ENCODE measurements at regions not wholly inside any gene's neighbourhood (a gene's known extent, or its start where the extent isn't known, plus 50 kb on each side); places are given as distances from the start of the nearest gene placed in this dataset.

DNA sequence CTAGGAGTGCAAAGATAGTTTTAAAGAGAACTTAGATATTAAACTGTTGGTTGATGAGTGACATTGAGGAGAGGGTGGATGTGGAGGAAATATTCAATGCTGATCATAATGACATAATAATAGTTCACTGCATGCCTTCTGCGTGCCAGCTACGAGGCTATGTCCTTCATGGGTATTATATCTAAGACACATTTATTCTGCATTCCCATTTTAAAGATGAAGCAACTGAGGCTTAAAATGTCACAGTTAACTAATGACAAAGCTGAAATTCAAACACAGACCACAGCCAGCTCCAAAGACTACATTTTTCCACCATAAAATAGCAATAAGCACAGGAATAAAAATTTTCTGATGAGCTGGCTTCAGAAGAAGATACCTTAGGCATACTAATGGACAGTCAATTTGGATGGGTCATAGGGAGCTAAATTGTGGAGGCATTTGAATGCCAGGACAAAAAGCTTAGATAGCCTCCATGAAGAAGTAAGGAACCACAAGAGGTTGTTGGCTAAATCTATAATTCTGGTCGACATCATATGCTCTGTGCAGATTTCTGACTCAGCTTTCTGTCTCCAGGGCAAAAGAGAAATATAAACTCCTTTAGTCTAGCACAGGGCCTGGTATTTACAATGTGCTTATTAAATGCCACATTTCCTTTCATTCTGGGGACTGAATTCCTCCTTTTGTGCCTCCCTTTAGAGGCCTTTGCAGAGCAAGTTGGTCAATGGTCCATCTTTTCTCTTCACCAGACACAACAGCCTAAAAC lies 71.2 kb upstream of the NRIP1 start:
- Histone ChIP-seq H3K4me1 (ENCODE audit: control extremely low read depth in 1 of 4, control insufficient read depth in 4 of 4, insufficient read depth in 4 of 4, low read length in 3 of 4) (peaks cover 44 to 97% (median 62%) of the 10 kb centered on the region in 4 experiments), H3K9me3 (ENCODE audit: control extremely low read depth in 1 of 5, control insufficient read depth in 4 of 5, insufficient read depth in 2 of 5, low read depth in 1 of 5, low read length in 4 of 5) (peaks cover 0 to 16% (median 0%) of the 10 kb centered on the region in 5 experiments), H3K27ac (ENCODE audit: insufficient read depth in 1 of 2, low read depth in 1 of 2, low read length in 2 of 2, poor library complexity in 1 of 2, severe bottlenecking in 2 of 2) (peak overlapping the region in 1 of 2 experiments; percentile 84), H3K36me3 (ENCODE audit: control insufficient read depth in 4 of 4, insufficient read depth in 4 of 4, low read length in 3 of 4) (no peaks in the 10 kb centered on the region), H3K4me3 (ENCODE audit: control insufficient read depth in 1 of 7, extremely low read depth in 1 of 7, insufficient read depth in 4 of 7, low read depth in 2 of 7, low read length in 6 of 7) (no peak overlapping the region), H3K27me3 (replicated peaks in 2 of 5; ENCODE audit: control insufficient read depth in 4 of 5, insufficient read depth in 5 of 5, low read length in 4 of 5) (no peaks in the 10 kb centered on the region)
- peak in 2 of 3 donors; percentile 72 to 77 for DNase-seq
- CTCF ChIA-PET: interaction anchor here (1.5 to 2.0 kb wide), 5 partner anchors 9 to 60 kb away, joined by 4 to 8 read pairs (median 5); no protein-coding TSS in a partner anchor
- POLR2A ChIA-PET: interaction anchor here (2.8 kb wide), 1 partner anchor 71 kb away, joined by 13 read pairs; the partner anchor contains the start of gene NRIP1
- 60% methylated on average over 2 of the region's 3 CpGs for WGBS (ENCODE audit: insufficient coverage)

DNA sequence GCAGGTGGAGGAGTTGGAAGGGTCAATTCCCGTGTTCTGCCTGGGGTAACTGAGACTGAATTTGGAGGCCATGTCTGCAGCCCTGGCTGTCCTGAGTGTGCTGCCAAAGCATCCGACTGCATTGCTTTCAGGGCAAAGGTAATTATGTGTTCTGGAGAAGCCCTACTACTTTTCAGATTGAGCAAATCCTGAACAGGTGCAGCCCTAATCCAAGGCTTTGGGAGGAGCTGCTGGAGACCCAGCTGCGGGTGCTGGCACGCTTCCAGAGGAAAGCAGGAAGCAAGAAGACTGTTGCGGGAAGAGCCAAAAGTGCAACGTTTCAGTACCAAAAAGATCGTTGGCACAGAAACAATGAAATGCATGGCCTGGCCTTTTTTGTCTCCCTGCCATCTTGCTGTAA lies 73.7 kb upstream of the NRIP1 start:
- Histone ChIP-seq H3K27ac (ENCODE audit: insufficient read depth in 1 of 2, low read depth in 1 of 2, low read length in 2 of 2, poor library complexity in 1 of 2, severe bottlenecking in 2 of 2) (peak overlapping the region in 1 of 2 experiments; percentile 23), H3K4me3 (ENCODE audit: control insufficient read depth in 1 of 7, extremely low read depth in 1 of 7, insufficient read depth in 4 of 7, low read depth in 2 of 7, low read length in 6 of 7) (peak overlapping the region in 3 of 7 experiments; percentile 19 to 34 (median 26)), H3K9me3 (ENCODE audit: control extremely low read depth in 1 of 5, control insufficient read depth in 4 of 5, insufficient read depth in 2 of 5, low read depth in 1 of 5, low read length in 4 of 5) (peaks cover 0 to 1% (median 0%) of the 10 kb centered on the region in 5 experiments), H3K36me3 (ENCODE audit: control insufficient read depth in 4 of 4, insufficient read depth in 4 of 4, low read length in 3 of 4) (no peaks in the 10 kb centered on the region), H3K4me1 (ENCODE audit: control extremely low read depth in 1 of 4, control insufficient read depth in 4 of 4, insufficient read depth in 4 of 4, low read length in 3 of 4) (peaks cover 31 to 83% (median 59%) of the 10 kb centered on the region in 4 experiments), H3K27me3 (replicated peaks in 2 of 5; ENCODE audit: control insufficient read depth in 4 of 5, insufficient read depth in 5 of 5, low read length in 4 of 5) (no peaks in the 10 kb centered on the region)
- DNase-seq: peak; percentile 52 to 67 (median 65)
- WGBS (ENCODE audit: insufficient coverage): 9% methylated on average over 7 of the region's 7 CpGs
- CTCF ChIA-PET: interaction anchor here (1.4 kb wide), 1 partner anchor 73 kb away, joined by 4 read pairs; the partner anchor contains the start of gene NRIP1
- POLR2A ChIA-PET: no interaction called here

DNA sequence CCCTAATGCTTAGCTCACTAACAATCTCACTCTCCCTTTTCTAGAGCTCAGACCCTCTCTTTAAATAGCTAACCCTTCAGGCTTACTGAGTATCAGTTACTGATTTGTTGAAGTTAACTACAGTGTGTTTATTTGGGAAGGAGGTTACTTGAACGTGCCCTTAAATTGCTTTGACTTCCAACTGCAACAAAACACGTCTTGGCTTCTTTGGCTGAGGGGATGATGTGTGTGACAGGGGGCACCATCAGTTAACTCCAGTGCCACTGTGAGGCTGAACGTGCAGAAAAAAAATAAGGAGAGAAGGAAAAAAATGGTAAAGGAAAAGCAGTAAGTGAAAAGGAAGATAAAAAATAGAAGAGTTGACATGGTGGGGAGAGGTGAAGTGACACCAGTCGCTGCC lies 75.1 kb upstream of the NRIP1 start:
- 5% methylated on average over 2 of the region's 4 CpGs for WGBS (ENCODE audit: insufficient coverage)
- Histone ChIP-seq H3K27me3 (replicated peaks in 2 of 5; ENCODE audit: control insufficient read depth in 4 of 5, insufficient read depth in 5 of 5, low read length in 4 of 5) (no peaks in the 10 kb centered on the region), H3K9me3 (ENCODE audit: control extremely low read depth in 1 of 5, control insufficient read depth in 4 of 5, insufficient read depth in 2 of 5, low read depth in 1 of 5, low read length in 4 of 5) (no peaks in the 10 kb centered on the region), H3K4me3 (ENCODE audit: control insufficient read depth in 1 of 7, extremely low read depth in 1 of 7, insufficient read depth in 4 of 7, low read depth in 2 of 7, low read length in 6 of 7) (peak overlapping the region in 1 of 7 experiments; percentile 17), H3K27ac (ENCODE audit: insufficient read depth in 1 of 2, low read depth in 1 of 2, low read length in 2 of 2, poor library complexity in 1 of 2, severe bottlenecking in 2 of 2) (peak overlapping the region in 1 of 2 experiments; percentile 5), H3K36me3 (ENCODE audit: control insufficient read depth in 4 of 4, insufficient read depth in 4 of 4, low read length in 3 of 4) (no peaks in the 10 kb centered on the region), H3K4me1 (ENCODE audit: control extremely low read depth in 1 of 4, control insufficient read depth in 4 of 4, insufficient read depth in 4 of 4, low read length in 3 of 4) (peaks cover 19 to 70% (median 47%) of the 10 kb centered on the region in 4 experiments)
- CTCF ChIA-PET: interaction anchor here (0.9 to 1.4 kb wide), 5 partner anchors 8 to 317 kb away, joined by 3 to 4 read pairs (median 3); partner anchors contain the start of gene NRIP1
- POLR2A ChIA-PET: interaction anchor here (1.6 kb wide), 1 partner anchor 75 kb away, joined by 7 read pairs; the partner anchor contains the start of gene NRIP1
- DNase-seq: peak in 1 of 3 donors; percentile 27

DNA sequence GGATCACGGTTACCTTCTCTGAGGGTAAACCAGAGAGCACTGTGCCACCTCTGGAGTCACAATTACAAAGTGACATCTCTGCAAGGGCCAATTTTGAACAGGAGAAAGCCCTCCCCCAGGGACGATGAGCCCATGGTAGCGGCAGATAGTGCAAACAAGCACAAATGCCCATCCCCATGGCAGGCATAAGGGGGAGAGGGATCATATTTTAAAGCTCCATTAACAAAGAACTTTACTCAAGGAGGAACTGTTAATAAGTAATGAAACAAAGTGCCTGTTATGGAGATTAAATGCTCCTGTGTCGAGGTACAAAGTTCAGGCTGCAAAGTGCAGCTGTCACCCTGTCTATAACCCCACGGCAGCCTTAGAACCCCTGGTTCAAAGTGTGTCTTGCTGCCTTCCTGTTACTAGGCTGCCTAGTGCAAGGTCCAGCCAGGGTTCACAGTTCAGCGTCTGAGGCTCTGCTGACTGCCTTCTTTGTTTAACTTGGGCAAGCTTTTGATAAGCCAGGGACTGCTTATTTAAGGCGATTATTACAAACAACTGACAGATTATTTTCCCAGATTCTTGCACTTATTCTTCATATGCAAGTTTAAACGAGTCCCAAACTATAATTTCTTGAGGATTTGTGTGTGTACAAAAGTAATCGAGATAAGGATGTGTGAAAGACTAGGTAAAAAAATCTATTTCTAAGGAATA lies 75.7 kb upstream of the NRIP1 start:
- Histone ChIP-seq H3K27me3 (replicated peaks in 2 of 5; ENCODE audit: control insufficient read depth in 4 of 5, insufficient read depth in 5 of 5, low read length in 4 of 5) (no peaks in the 10 kb centered on the region), H3K36me3 (ENCODE audit: control insufficient read depth in 4 of 4, insufficient read depth in 4 of 4, low read length in 3 of 4) (no peaks in the 10 kb centered on the region), H3K9me3 (ENCODE audit: control extremely low read depth in 1 of 5, control insufficient read depth in 4 of 5, insufficient read depth in 2 of 5, low read depth in 1 of 5, low read length in 4 of 5) (no peaks in the 10 kb centered on the region), H3K27ac (ENCODE audit: insufficient read depth in 1 of 2, low read depth in 1 of 2, low read length in 2 of 2, poor library complexity in 1 of 2, severe bottlenecking in 2 of 2) (no peak overlapping the region), H3K4me3 (ENCODE audit: control insufficient read depth in 1 of 7, extremely low read depth in 1 of 7, insufficient read depth in 4 of 7, low read depth in 2 of 7, low read length in 6 of 7) (peak overlapping the region in 1 of 7 experiments; percentile 40), H3K4me1 (ENCODE audit: control extremely low read depth in 1 of 4, control insufficient read depth in 4 of 4, insufficient read depth in 4 of 4, low read length in 3 of 4) (peaks cover 15 to 64% (median 44%) of the 10 kb centered on the region in 4 experiments)
- POLR2A ChIA-PET: interaction anchor here (1.6 kb wide), 1 partner anchor 75 kb away, joined by 7 read pairs; the partner anchor contains the start of gene NRIP1
- CTCF ChIA-PET: interaction anchor here (0.9 to 1.3 kb wide), 3 partner anchors 9 to 316 kb away, joined by 3 read pairs; no protein-coding TSS in a partner anchor
- WGBS (ENCODE audit: insufficient coverage): 45% methylated on average over 4 of the region's 9 CpGs
- peak in 1 of 3 donors; percentile 29 for DNase-seq

DNA sequence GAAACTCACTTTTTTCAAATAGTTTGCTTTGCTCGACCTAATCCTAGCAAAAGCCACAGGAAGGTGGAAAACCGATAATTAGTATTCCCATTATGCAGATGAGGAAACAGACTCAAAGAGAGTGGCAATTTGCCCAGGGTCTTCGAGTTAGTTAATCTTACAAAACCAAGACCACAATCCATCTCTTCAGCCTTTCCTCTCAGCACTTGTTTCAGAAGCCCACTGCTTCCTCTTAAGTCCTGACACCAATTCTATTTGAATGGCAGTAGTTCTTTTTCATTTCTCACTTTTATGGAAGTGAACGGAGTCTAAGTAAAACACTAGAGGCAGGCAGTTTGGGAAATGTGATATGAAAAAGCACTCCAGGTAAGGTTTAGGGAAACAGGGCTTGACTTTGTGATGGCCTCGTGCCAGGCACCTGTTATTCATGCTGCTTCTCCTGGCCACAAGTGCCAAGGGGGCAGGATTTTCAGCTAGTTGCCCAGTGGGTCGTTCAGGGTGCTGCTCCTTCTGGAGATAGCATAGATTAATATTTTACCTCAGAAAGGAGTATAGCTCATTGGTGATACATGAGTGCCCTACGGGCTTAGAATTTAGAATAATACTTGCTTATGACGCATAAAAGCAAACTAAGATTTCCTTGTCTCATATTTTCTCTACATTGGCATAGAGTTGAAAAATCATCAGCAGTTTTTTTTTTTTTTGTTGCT lies 76.6 kb upstream of the NRIP1 start:
- POLR2A ChIA-PET: interaction anchor here (0.7 kb wide), 1 partner anchor 91 kb away, joined by 3 read pairs; no protein-coding TSS in a partner anchor
- H3K9me3 ChIP-seq (ENCODE audit: control extremely low read depth in 1 of 5, control insufficient read depth in 4 of 5, insufficient read depth in 2 of 5, low read depth in 1 of 5, low read length in 4 of 5): no peaks in the 10 kb centered on the region
- 7% methylated on average over 3 of the region's 8 CpGs for WGBS (ENCODE audit: insufficient coverage)
- H3K4me1 ChIP-seq (ENCODE audit: control extremely low read depth in 1 of 4, control insufficient read depth in 4 of 4, insufficient read depth in 4 of 4, low read length in 3 of 4): peaks cover 13 to 56% (median 37%) of the 10 kb centered on the region in 4 experiments
- H3K4me3 ChIP-seq (ENCODE audit: control insufficient read depth in 1 of 7, extremely low read depth in 1 of 7, insufficient read depth in 4 of 7, low read depth in 2 of 7, low read length in 6 of 7): peak overlapping the region in 1 of 7 experiments; percentile 37
- DNase-seq: peak; percentile 54 to 93 (median 89)
- no peaks in the 10 kb centered on the region for H3K27me3 ChIP-seq (replicated peaks in 2 of 5; ENCODE audit: control insufficient read depth in 4 of 5, insufficient read depth in 5 of 5, low read length in 4 of 5)
- CTCF ChIA-PET: interaction anchor here (0.7 to 1.3 kb wide), 4 partner anchors 9 to 271 kb away, joined by 3 to 5 read pairs (median 4); no protein-coding TSS in a partner anchor
- H3K27ac ChIP-seq (ENCODE audit: insufficient read depth in 1 of 2, low read depth in 1 of 2, low read length in 2 of 2, poor library complexity in 1 of 2, severe bottlenecking in 2 of 2): peak overlapping the region in 1 of 2 experiments; percentile 22
- H3K36me3 ChIP-seq (ENCODE audit: control insufficient read depth in 4 of 4, insufficient read depth in 4 of 4, low read length in 3 of 4): no peaks in the 10 kb centered on the region

DNA sequence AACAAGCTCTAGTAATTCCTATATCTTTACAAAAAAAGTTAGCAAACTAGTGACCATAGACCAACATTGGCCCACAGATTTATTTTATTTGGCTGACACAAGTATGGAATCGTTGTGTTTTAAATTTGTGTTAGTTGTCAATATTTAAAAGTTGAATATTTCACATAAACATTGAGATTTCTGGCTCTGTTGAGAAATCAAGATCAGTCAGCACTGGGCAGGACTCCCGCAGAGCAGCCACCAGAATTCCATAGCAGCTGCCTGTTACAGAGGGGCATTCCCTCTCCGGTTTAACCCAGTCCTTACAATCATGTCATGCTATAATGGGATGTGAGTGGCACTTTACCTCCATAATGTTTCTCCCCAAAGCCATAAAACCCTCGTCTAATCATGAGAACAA lies 79.2 kb upstream of the NRIP1 start:
- no peaks in the 10 kb centered on the region for H3K9me3 ChIP-seq (ENCODE audit: control extremely low read depth in 1 of 5, control insufficient read depth in 4 of 5, insufficient read depth in 2 of 5, low read depth in 1 of 5, low read length in 4 of 5)
- H3K27me3 ChIP-seq (replicated peaks in 2 of 5; ENCODE audit: control insufficient read depth in 4 of 5, insufficient read depth in 5 of 5, low read length in 4 of 5): no peaks in the 10 kb centered on the region
- no peak overlapping the region for H3K27ac ChIP-seq (ENCODE audit: insufficient read depth in 1 of 2, low read depth in 1 of 2, low read length in 2 of 2, poor library complexity in 1 of 2, severe bottlenecking in 2 of 2)
- WGBS (ENCODE audit: insufficient coverage): no CpG with 5 or more reads among the region's 4 CpGs
- peaks cover 4 to 31% (median 25%) of the 10 kb centered on the region in 4 experiments for H3K4me1 ChIP-seq (ENCODE audit: control extremely low read depth in 1 of 4, control insufficient read depth in 4 of 4, insufficient read depth in 4 of 4, low read length in 3 of 4)
- H3K36me3 ChIP-seq (ENCODE audit: control insufficient read depth in 4 of 4, insufficient read depth in 4 of 4, low read length in 3 of 4): no peaks in the 10 kb centered on the region
- ChIA-PET POLR2A (interaction anchor here (0.6 kb wide), 1 partner anchor 53 kb away, joined by 3 read pairs; no protein-coding TSS in a partner anchor), CTCF (interaction anchor here (1.7 kb wide), 1 partner anchor 9 kb away, joined by 5 read pairs; no protein-coding TSS in a partner anchor)
- no peak overlapping the region for H3K4me3 ChIP-seq (ENCODE audit: control insufficient read depth in 1 of 7, extremely low read depth in 1 of 7, insufficient read depth in 4 of 7, low read depth in 2 of 7, low read length in 6 of 7)
- DNase-seq: no peak
